Fibroblast of lung (primary cell): ENCODE measurements at regions not wholly inside any gene's neighbourhood (a gene's known extent, or its start where the extent isn't known, plus 50 kb on each side); places are given as distances from the start of the nearest gene placed in this dataset.

Experiments used
- CTCF ChIP-seq, 2 donors: IDR thresholded peaks in 1 of 2; conservative IDR thresholded peaks in 1 of 2; 1 replicate in 1 of 2; 2 replicates in 1 of 2; pipeline ENCODE4 v1.5.1; 2011 to 2012; ENCODE audit warnings: low read length in 2 of 2, control low read depth in 1 of 2, inconsistent platforms in 1 of 2, low read depth in 1 of 2, mild to moderate bottlenecking in 1 of 2
- EZH2 ChIP-seq: IDR thresholded peaks from 2 replicates; pipeline ENCODE4 v1.5.1; 2012; ENCODE audit warnings: low read length, control low read depth, mild to moderate bottlenecking; ENCODE audit errors: missing control alignments

- TF ChIP-seq CTCF (conservative IDR thresholded peaks at IDR 0.05 in 1 of 2, IDR thresholded peaks at IDR 0.05 in 1 of 2; ENCODE audit: low read depth in 1 of 2, low read length in 2 of 2) (peak; percentile 17 to 30), EZH2 (no peak)
Measured at GRCh38 chr7:79741684-79742083, 288.2 kb upstream of the MAGI2 start.
